ENCODE measurements at regions not wholly inside any gene's neighbourhood (a gene's known extent, or its start where the extent isn't known, plus 50 kb on each side); places are given as distances from the start of the nearest gene placed in this dataset.

DNA sequence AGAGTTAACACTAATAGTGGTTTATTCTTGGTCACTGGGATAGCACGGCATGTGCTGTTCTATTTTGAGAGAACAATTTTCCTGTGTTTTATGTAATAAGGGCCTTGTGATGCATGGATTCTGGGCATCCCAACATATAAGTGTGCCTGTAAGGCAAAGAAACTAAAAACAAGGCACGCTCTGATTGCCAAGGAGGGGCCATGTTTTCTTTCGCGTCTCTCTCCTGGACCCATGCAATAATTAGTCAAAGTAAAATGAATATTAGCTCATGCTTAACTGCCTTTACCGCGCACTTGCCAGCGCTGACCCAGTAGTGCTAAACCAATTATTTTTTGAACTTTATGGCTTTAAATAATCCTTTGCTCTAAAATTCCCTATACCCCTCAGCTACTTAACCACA, 140.9 kb downstream of the PSAT1 start:
- Histone ChIP-seq H3F3A (ENCODE audit: insufficient read depth, low read length) (no peaks in the 10 kb centered on the region), H3K9me2 (replicated peaks; ENCODE audit: insufficient read depth, low read length) (no peaks in the 10 kb centered on the region), H3K36me3 (replicated peaks; ENCODE audit: insufficient read depth, low read length) (no peaks in the 10 kb centered on the region), H3K27ac (ENCODE audit: low read length) (no peak overlapping the region), H3K4me3 (ENCODE audit: low read length) (no peak overlapping the region), H2AFZ (ENCODE audit: low read length) (no peak overlapping the region), H3K9ac (ENCODE audit: low read length) (no peak overlapping the region), H3K4me1 (ENCODE audit: low read length) (no peaks in the 10 kb centered on the region), H4K20me1 (ENCODE audit: insufficient read depth, low read length) (no peaks in the 10 kb centered on the region), H3K79me2 (ENCODE audit: low read length) (no peaks in the 10 kb centered on the region), H3K4me2 (ENCODE audit: low read depth, low read length) (no peak overlapping the region), H3K9me3 (replicated peaks; ENCODE audit: insufficient read depth, low read length) (no peaks in the 10 kb centered on the region), H3K27me3 (replicated peaks; ENCODE audit: insufficient read depth, low read length) (no peaks in the 10 kb centered on the region)
- DNase-seq: no peak
- TF ChIP-seq, protein P1, sequence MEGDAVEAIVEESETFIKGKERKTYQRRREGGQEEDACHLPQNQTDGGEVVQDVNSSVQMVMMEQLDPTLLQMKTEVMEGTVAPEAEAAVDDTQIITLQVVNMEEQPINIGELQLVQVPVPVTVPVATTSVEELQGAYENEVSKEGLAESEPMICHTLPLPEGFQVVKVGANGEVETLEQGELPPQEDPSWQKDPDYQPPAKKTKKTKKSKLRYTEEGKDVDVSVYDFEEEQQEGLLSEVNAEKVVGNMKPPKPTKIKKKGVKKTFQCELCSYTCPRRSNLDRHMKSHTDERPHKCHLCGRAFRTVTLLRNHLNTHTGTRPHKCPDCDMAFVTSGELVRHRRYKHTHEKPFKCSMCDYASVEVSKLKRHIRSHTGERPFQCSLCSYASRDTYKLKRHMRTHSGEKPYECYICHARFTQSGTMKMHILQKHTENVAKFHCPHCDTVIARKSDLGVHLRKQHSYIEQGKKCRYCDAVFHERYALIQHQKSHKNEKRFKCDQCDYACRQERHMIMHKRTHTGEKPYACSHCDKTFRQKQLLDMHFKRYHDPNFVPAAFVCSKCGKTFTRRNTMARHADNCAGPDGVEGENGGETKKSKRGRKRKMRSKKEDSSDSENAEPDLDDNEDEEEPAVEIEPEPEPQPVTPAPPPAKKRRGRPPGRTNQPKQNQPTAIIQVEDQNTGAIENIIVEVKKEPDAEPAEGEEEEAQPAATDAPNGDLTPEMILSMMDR (IDR thresholded peaks at IDR 0.05; ENCODE audit: low read length): no peak
- no peak for TF ChIP-seq EZH2 (optimal IDR thresholded peaks at IDR 0.05; ENCODE audit: low read depth, low read length)
- TF ChIP-seq EZH2phosphoT487 (IDR thresholded peaks at IDR 0.05; ENCODE audit: low read length): no peak

DNA sequence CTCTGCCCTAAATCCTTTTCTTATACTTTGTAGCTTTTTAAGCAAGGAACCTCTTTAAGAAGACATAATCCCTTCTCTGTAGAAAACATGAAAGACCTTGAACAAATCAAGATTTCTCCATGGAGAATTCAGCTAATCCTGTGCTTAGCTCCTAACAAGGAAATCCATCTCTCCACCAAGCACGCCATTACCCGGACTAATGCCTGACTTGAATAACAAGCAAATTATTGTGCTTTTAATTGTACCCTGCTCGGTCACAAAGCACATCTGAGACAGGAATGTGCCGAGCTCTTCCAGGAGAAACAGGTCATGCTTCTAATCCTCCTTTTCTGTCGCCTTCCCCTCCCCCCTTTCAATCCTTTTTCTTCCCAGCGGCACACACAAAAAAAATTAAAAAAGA, 141.3 kb downstream of the PSAT1 start:
- no peak overlapping the region for H3K4me2 ChIP-seq (ENCODE audit: low read depth, low read length)
- H3K4me1 ChIP-seq (ENCODE audit: low read length): no peaks in the 10 kb centered on the region
- TF ChIP-seq EZH2phosphoT487 (IDR thresholded peaks at IDR 0.05; ENCODE audit: low read length) (no peak), EZH2 (optimal IDR thresholded peaks at IDR 0.05; ENCODE audit: low read depth, low read length) (no peak)
- TF ChIP-seq, protein P1 (IDR thresholded peaks at IDR 0.05; ENCODE audit: low read length): no peak
- DNase-seq: no peak
- H3F3A ChIP-seq (ENCODE audit: insufficient read depth, low read length): no peaks in the 10 kb centered on the region
- no peak overlapping the region for H3K27ac ChIP-seq (ENCODE audit: low read length)
- H3K9ac ChIP-seq (ENCODE audit: low read length): no peak overlapping the region
- no peaks in the 10 kb centered on the region for H3K27me3 ChIP-seq (replicated peaks; ENCODE audit: insufficient read depth, low read length)
- H2AFZ ChIP-seq (ENCODE audit: low read length): no peak overlapping the region
- no peaks in the 10 kb centered on the region for H3K9me2 ChIP-seq (replicated peaks; ENCODE audit: insufficient read depth, low read length)
- H3K4me3 ChIP-seq (ENCODE audit: low read length): no peak overlapping the region
- no peaks in the 10 kb centered on the region for H3K9me3 ChIP-seq (replicated peaks; ENCODE audit: insufficient read depth, low read length)
- no peaks in the 10 kb centered on the region for H3K36me3 ChIP-seq (replicated peaks; ENCODE audit: insufficient read depth, low read length)
- no peaks in the 10 kb centered on the region for H3K79me2 ChIP-seq (ENCODE audit: low read length)
- no peaks in the 10 kb centered on the region for H4K20me1 ChIP-seq (ENCODE audit: insufficient read depth, low read length)

DNA sequence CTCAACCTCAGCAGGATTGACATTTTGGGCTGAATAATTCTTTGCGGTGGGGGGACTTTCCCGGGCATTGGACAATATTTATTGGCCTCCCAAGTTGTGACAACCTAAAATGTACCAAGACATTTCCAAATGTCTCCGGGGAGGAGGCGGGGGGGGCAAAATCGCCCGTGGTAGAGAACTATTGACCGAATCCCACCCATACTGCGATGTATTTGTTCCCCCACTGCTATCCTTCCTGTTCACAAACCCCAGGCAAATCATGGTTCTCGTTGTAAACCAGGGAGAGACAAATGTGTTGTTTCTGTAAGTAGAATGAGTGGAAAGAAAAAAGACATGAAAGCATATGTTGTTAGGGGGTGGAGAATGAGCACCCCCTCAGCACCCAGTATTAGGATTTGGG, 141.9 kb downstream of the PSAT1 start:
- no peak overlapping the region for H2AFZ ChIP-seq (ENCODE audit: low read length)
- no peak overlapping the region for H3K4me2 ChIP-seq (ENCODE audit: low read depth, low read length)
- no peaks in the 10 kb centered on the region for H3F3A ChIP-seq (ENCODE audit: insufficient read depth, low read length)
- H3K27ac ChIP-seq (ENCODE audit: low read length): no peak overlapping the region
- H3K27me3 ChIP-seq (replicated peaks; ENCODE audit: insufficient read depth, low read length): no peaks in the 10 kb centered on the region
- H3K4me1 ChIP-seq (ENCODE audit: low read length): no peaks in the 10 kb centered on the region
- no peaks in the 10 kb centered on the region for H3K79me2 ChIP-seq (ENCODE audit: low read length)
- no peaks in the 10 kb centered on the region for H4K20me1 ChIP-seq (ENCODE audit: insufficient read depth, low read length)
- DNase-seq: no peak
- TF ChIP-seq EZH2 (optimal IDR thresholded peaks at IDR 0.05; ENCODE audit: low read depth, low read length) (no peak), EZH2phosphoT487 (IDR thresholded peaks at IDR 0.05; ENCODE audit: low read length) (no peak)
- TF ChIP-seq, protein P1 (IDR thresholded peaks at IDR 0.05; ENCODE audit: low read length): no peak
- H3K9me2 ChIP-seq (replicated peaks; ENCODE audit: insufficient read depth, low read length): no peaks in the 10 kb centered on the region
- no peaks in the 10 kb centered on the region for H3K9me3 ChIP-seq (replicated peaks; ENCODE audit: insufficient read depth, low read length)
- no peak overlapping the region for H3K9ac ChIP-seq (ENCODE audit: low read length)
- no peaks in the 10 kb centered on the region for H3K36me3 ChIP-seq (replicated peaks; ENCODE audit: insufficient read depth, low read length)
- H3K4me3 ChIP-seq (ENCODE audit: low read length): no peak overlapping the region
